ENCODE measurements at regions not wholly inside any gene's neighbourhood (a gene's known extent, or its start where the extent isn't known, plus 50 kb on each side); places are given as distances from the start of the nearest gene placed in this dataset.
A peak's percentile ranks its signal among the peaks of the same experiment; 100 is the strongest.

DNA sequence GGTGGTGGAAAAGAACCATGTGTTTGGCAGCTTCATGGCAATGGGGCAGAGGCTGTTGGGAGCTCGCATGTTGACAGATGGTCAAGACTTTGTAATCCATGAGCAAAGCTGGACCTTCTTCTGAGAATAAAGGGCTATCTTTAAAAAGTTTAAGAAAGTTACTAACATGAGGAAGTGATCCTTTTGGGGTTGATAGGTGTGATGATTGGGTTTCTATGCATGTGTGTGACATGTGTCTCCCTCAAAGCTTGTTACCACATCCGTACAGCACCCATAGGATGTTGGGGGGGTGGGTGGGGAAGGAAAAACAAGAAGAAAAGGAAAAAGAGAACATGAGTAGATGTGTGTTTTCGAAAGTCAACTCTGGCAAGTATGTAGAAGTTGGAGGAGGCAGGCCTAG, 123.0 kb upstream of the TLR3 start:
- H2AFZ ChIP-seq (ENCODE audit: low read length) = no peak overlapping the region
- no peaks in the 10 kb centered on the region for H4K20me1 ChIP-seq (ENCODE audit: control insufficient read depth, extremely low read depth, insufficient read depth, low read length)
- H3K4me3 ChIP-seq (replicated peaks in 1 of 4; ENCODE audit: control extremely low read depth in 1 of 4, insufficient read depth in 1 of 4, low read depth in 3 of 4, low read length in 4 of 4) = no peak overlapping the region
- no peaks in the 10 kb centered on the region for H3K4me1 ChIP-seq (ENCODE audit: control insufficient read depth, extremely low read depth, insufficient read depth, low read length)
- no peaks in the 10 kb centered on the region for H3K9me3 ChIP-seq (ENCODE audit: control insufficient read depth, insufficient read depth, low read depth, low read length)
- H3K27me3 ChIP-seq (ENCODE audit: control insufficient read depth, insufficient read depth, low read length) = no peaks in the 10 kb centered on the region
- H3K27ac ChIP-seq (ENCODE audit: insufficient read depth, low read length) = no peak overlapping the region
- no peak overlapping the region for H3K4me2 ChIP-seq (ENCODE audit: extremely low read depth, insufficient read depth, low read length)
- no peaks in the 10 kb centered on the region for H3K79me2 ChIP-seq (ENCODE audit: control insufficient read depth, insufficient read depth, low read length)
- no peak for DNase-seq (ENCODE audit: low read depth in 2 of 2)
- H3K9ac ChIP-seq (ENCODE audit: insufficient read depth, low read length) = no peak overlapping the region
- H3K36me3 ChIP-seq (ENCODE audit: control insufficient read depth, insufficient read depth, low read length) = no peaks in the 10 kb centered on the region
- TF ChIP-seq, protein P1, sequence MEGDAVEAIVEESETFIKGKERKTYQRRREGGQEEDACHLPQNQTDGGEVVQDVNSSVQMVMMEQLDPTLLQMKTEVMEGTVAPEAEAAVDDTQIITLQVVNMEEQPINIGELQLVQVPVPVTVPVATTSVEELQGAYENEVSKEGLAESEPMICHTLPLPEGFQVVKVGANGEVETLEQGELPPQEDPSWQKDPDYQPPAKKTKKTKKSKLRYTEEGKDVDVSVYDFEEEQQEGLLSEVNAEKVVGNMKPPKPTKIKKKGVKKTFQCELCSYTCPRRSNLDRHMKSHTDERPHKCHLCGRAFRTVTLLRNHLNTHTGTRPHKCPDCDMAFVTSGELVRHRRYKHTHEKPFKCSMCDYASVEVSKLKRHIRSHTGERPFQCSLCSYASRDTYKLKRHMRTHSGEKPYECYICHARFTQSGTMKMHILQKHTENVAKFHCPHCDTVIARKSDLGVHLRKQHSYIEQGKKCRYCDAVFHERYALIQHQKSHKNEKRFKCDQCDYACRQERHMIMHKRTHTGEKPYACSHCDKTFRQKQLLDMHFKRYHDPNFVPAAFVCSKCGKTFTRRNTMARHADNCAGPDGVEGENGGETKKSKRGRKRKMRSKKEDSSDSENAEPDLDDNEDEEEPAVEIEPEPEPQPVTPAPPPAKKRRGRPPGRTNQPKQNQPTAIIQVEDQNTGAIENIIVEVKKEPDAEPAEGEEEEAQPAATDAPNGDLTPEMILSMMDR (conservative IDR thresholded peaks at IDR 0.05 in 1 of 2, IDR thresholded peaks at IDR 0.05 in 1 of 2; ENCODE audit: low read depth in 1 of 2, low read length in 2 of 2) = no peak
- TF ChIP-seq EZH2 (IDR thresholded peaks at IDR 0.05; ENCODE audit: low read length, missing control alignments) = no peak

DNA sequence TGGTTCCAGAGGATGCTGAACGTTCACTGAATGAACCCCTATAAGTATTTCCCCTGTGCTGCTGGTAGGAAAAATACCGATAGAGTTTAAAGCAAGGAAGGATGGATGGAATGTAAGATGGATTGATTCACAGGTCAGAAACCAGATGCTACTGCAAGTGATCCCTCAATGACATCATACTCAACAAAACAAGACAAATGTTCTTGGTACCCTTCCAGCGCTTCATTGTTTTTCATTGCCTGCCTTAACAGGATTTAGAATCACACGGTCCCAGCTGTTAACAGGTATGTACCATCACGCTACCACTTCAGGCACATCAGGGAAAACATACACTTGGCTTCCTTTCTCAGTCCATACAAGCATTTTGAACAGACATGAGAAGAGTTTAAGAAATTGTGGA, 118.1 kb upstream of the TLR3 start:
- H3K4me1 ChIP-seq (ENCODE audit: control insufficient read depth, extremely low read depth, insufficient read depth, low read length) = no peaks in the 10 kb centered on the region
- H3K27ac ChIP-seq (ENCODE audit: insufficient read depth, low read length) = no peak overlapping the region
- no peak overlapping the region for H3K4me2 ChIP-seq (ENCODE audit: extremely low read depth, insufficient read depth, low read length)
- H3K36me3 ChIP-seq (ENCODE audit: control insufficient read depth, insufficient read depth, low read length) = no peaks in the 10 kb centered on the region
- no peak overlapping the region for H3K4me3 ChIP-seq (replicated peaks in 1 of 4; ENCODE audit: control extremely low read depth in 1 of 4, insufficient read depth in 1 of 4, low read depth in 3 of 4, low read length in 4 of 4)
- H3K9me3 ChIP-seq (ENCODE audit: control insufficient read depth, insufficient read depth, low read depth, low read length) = no peaks in the 10 kb centered on the region
- H3K27me3 ChIP-seq (ENCODE audit: control insufficient read depth, insufficient read depth, low read length) = peaks cover under 1% of the 10 kb centered on the region
- H2AFZ ChIP-seq (ENCODE audit: low read length) = no peak overlapping the region
- no peak for TF ChIP-seq EZH2 (IDR thresholded peaks at IDR 0.05; ENCODE audit: low read length, missing control alignments)
- TF ChIP-seq, protein P1 (conservative IDR thresholded peaks at IDR 0.05 in 1 of 2, IDR thresholded peaks at IDR 0.05 in 1 of 2; ENCODE audit: low read depth in 1 of 2, low read length in 2 of 2) = no peak
- H4K20me1 ChIP-seq (ENCODE audit: control insufficient read depth, extremely low read depth, insufficient read depth, low read length) = no peaks in the 10 kb centered on the region
- DNase-seq (ENCODE audit: low read depth in 2 of 2) = peak in 1 of 2 donors; percentile 71
- no peak overlapping the region for H3K9ac ChIP-seq (ENCODE audit: insufficient read depth, low read length)
- no peaks in the 10 kb centered on the region for H3K79me2 ChIP-seq (ENCODE audit: control insufficient read depth, insufficient read depth, low read length)

DNA sequence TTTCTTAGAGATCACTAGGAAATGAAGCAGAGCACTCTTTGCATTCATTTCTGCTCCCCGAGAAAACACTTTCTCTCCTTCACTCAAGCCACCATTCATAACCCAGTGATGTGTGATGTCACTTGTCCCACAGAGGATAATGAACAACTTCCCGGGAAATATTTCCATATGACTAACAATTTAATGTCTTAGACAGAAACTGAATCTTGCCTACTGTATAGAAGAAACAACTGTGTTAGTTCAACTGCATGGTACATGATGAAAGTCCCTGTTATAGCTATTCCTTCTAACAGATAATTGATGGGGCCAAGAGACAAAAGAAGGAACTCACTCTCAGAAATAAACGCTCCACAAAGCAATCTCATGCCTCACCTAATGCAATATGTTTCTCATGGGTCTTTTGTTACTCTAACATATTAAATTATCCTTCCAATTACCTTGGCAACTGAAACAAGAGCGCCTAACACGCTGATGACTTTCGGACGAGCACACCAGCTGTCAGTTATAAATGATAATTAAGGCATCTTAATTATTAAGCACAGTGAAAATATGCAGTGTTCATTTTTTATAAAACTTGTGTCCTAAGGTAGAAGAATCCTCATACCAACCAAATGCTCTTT, 113.7 kb upstream of the TLR3 start:
- H3K79me2 ChIP-seq (ENCODE audit: control insufficient read depth, insufficient read depth, low read length) = no peaks in the 10 kb centered on the region
- no peaks in the 10 kb centered on the region for H4K20me1 ChIP-seq (ENCODE audit: control insufficient read depth, extremely low read depth, insufficient read depth, low read length)
- H3K27me3 ChIP-seq (ENCODE audit: control insufficient read depth, insufficient read depth, low read length) = peaks cover 3% of the 10 kb centered on the region
- no peak overlapping the region for H2AFZ ChIP-seq (ENCODE audit: low read length)
- TF ChIP-seq EZH2 (IDR thresholded peaks at IDR 0.05; ENCODE audit: low read length, missing control alignments) = no peak
- TF ChIP-seq, protein P1 (conservative IDR thresholded peaks at IDR 0.05 in 1 of 2, IDR thresholded peaks at IDR 0.05 in 1 of 2; ENCODE audit: low read depth in 1 of 2, low read length in 2 of 2) = no peak
- no peaks in the 10 kb centered on the region for H3K9me3 ChIP-seq (ENCODE audit: control insufficient read depth, insufficient read depth, low read depth, low read length)
- DNase-seq (ENCODE audit: low read depth in 2 of 2) = no peak
- H3K4me2 ChIP-seq (ENCODE audit: extremely low read depth, insufficient read depth, low read length) = no peak overlapping the region
- no peaks in the 10 kb centered on the region for H3K36me3 ChIP-seq (ENCODE audit: control insufficient read depth, insufficient read depth, low read length)
- no peak overlapping the region for H3K27ac ChIP-seq (ENCODE audit: insufficient read depth, low read length)
- no peaks in the 10 kb centered on the region for H3K4me1 ChIP-seq (ENCODE audit: control insufficient read depth, extremely low read depth, insufficient read depth, low read length)
- no peak overlapping the region for H3K4me3 ChIP-seq (replicated peaks in 1 of 4; ENCODE audit: control extremely low read depth in 1 of 4, insufficient read depth in 1 of 4, low read depth in 3 of 4, low read length in 4 of 4)
- H3K9ac ChIP-seq (ENCODE audit: insufficient read depth, low read length) = no peak overlapping the region

Measured in fibroblast of lung (primary cell).